ENCODE measurements at regions not wholly inside any gene's neighbourhood (a gene's known extent, or its start where the extent isn't known, plus 50 kb on each side); places are given as distances from the start of the nearest gene placed in this dataset.

DNA sequence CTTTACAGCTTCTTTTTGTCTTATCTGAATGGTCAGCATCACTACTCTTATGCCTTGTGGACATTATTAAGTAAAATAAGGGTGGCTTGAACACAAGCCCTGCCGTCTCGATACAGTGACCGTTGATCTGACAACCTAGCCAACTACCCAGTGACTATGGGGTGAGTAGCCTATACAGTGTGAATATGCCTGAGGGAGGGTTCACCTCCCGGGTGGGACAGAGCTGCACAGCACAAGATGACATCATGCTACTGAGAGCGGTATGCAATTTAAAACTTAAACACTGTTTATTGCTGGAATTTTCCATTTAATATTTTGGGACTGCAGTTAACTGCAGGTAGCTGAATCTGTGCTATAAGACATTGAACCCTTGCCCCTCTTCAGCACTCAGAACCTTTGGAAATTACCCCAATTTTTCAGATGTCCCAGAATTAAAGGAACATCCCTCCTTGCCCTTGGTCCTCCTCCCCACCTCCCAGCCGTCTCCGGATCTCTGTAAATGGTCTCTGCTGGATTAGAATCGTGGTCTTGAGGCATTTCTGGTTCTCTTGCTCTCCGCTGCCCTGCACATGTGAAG lies 618.5 kb downstream of the PTPRU start:
- TF ChIP-seq, protein P1, sequence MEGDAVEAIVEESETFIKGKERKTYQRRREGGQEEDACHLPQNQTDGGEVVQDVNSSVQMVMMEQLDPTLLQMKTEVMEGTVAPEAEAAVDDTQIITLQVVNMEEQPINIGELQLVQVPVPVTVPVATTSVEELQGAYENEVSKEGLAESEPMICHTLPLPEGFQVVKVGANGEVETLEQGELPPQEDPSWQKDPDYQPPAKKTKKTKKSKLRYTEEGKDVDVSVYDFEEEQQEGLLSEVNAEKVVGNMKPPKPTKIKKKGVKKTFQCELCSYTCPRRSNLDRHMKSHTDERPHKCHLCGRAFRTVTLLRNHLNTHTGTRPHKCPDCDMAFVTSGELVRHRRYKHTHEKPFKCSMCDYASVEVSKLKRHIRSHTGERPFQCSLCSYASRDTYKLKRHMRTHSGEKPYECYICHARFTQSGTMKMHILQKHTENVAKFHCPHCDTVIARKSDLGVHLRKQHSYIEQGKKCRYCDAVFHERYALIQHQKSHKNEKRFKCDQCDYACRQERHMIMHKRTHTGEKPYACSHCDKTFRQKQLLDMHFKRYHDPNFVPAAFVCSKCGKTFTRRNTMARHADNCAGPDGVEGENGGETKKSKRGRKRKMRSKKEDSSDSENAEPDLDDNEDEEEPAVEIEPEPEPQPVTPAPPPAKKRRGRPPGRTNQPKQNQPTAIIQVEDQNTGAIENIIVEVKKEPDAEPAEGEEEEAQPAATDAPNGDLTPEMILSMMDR (IDR thresholded peaks at IDR 0.05 in 4 of 5, conservative IDR thresholded peaks at IDR 0.05 in 1 of 5) = no peak
- no peak for TF ChIP-seq POLR2A (IDR thresholded peaks at IDR 0.05)

All from gastrocnemius medialis (tissue), 4 donors.